ENCODE measurements at regions not wholly inside any gene's neighbourhood (a gene's known extent, or its start where the extent isn't known, plus 50 kb on each side); places are given as distances from the start of the nearest gene placed in this dataset.
"Not testable (repeated sequence)": the region's sequence is repeated elsewhere in the genome, so short reads cannot be mapped to it uniquely, and the experiment has no call there.

GRCh38 chr17:14733376-14733775, 432.5 kb downstream of the HS3ST3B1 start:
- in situ Hi-C loops (cut with HindIII; ENCODE audit: low pct_ligation_motif_present, low sequenced_read_pairs) = no loop called here
- TF ChIP-seq, protein P1, sequence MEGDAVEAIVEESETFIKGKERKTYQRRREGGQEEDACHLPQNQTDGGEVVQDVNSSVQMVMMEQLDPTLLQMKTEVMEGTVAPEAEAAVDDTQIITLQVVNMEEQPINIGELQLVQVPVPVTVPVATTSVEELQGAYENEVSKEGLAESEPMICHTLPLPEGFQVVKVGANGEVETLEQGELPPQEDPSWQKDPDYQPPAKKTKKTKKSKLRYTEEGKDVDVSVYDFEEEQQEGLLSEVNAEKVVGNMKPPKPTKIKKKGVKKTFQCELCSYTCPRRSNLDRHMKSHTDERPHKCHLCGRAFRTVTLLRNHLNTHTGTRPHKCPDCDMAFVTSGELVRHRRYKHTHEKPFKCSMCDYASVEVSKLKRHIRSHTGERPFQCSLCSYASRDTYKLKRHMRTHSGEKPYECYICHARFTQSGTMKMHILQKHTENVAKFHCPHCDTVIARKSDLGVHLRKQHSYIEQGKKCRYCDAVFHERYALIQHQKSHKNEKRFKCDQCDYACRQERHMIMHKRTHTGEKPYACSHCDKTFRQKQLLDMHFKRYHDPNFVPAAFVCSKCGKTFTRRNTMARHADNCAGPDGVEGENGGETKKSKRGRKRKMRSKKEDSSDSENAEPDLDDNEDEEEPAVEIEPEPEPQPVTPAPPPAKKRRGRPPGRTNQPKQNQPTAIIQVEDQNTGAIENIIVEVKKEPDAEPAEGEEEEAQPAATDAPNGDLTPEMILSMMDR (IDR thresholded peaks at IDR 0.05; ENCODE audit: low read depth, low read length, missing control alignments) = no peak

GRCh38 chr17:14732211-14732610, 431.3 kb downstream of the HS3ST3B1 start:
- DNase-seq = no peak
- Histone ChIP-seq H3K36me3 (replicated peaks) (no peaks in the 10 kb centered on the region), H3K27ac (no peak overlapping the region), H3K4me3 (ENCODE audit: low read depth, low read length) (no peak overlapping the region), H3K27me3 (replicated peaks) (no peaks in the 10 kb centered on the region)
- TF ChIP-seq, protein P1 (IDR thresholded peaks at IDR 0.05; ENCODE audit: low read depth, low read length, missing control alignments) = no peak
- in situ Hi-C loops (cut with HindIII; ENCODE audit: low pct_ligation_motif_present, low sequenced_read_pairs) = no loop called here

More at GRCh38 chr17:14733376-14733775, 432.5 kb downstream of the HS3ST3B1 start:
- H3K36me3 ChIP-seq (replicated peaks) = no peaks in the 10 kb centered on the region
- H3K4me3 ChIP-seq (ENCODE audit: low read depth, low read length) = no peak overlapping the region
- DNase-seq = no peak
- no peak overlapping the region for H3K27ac ChIP-seq
- no peaks in the 10 kb centered on the region for H3K27me3 ChIP-seq (replicated peaks)

GRCh38 chr17:14731591-14731990, 430.7 kb downstream of the HS3ST3B1 start:
- no peaks in the 10 kb centered on the region for H3K27me3 ChIP-seq (replicated peaks)
- in situ Hi-C loops (cut with HindIII; ENCODE audit: low pct_ligation_motif_present, low sequenced_read_pairs) = no loop called here
- DNase-seq = no peak
- TF ChIP-seq, protein P1 (IDR thresholded peaks at IDR 0.05; ENCODE audit: low read depth, low read length, missing control alignments) = no peak
- no peak overlapping the region for H3K4me3 ChIP-seq (ENCODE audit: low read depth, low read length)
- no peaks in the 10 kb centered on the region for H3K36me3 ChIP-seq (replicated peaks)
- no peak overlapping the region for H3K27ac ChIP-seq

- in situ Hi-C loops (cut with HindIII; ENCODE audit: low pct_ligation_motif_present, low sequenced_read_pairs) = no loop called here
- H3K27me3 ChIP-seq (replicated peaks) = no peaks in the 10 kb centered on the region
- no peak for DNase-seq
- no peak overlapping the region for H3K4me3 ChIP-seq (ENCODE audit: low read depth, low read length)
- H3K36me3 ChIP-seq (replicated peaks) = no peaks in the 10 kb centered on the region
- TF ChIP-seq, protein P1 (IDR thresholded peaks at IDR 0.05; ENCODE audit: low read depth, low read length, missing control alignments) = no peak
- no peak overlapping the region for H3K27ac ChIP-seq
These were observed 429.9 kb downstream of the HS3ST3B1 start for GRCh38 chr17:14730821-14731220.

GRCh38 chr17:14725729-14726128, 424.8 kb downstream of the HS3ST3B1 start:
- no peak overlapping the region for H3K27ac ChIP-seq
- no peaks in the 10 kb centered on the region for H3K36me3 ChIP-seq (replicated peaks)
- DNase-seq = no peak
- no peak overlapping the region for H3K4me3 ChIP-seq (ENCODE audit: low read depth, low read length)
- TF ChIP-seq, protein P1 (IDR thresholded peaks at IDR 0.05; ENCODE audit: low read depth, low read length, missing control alignments) = no peak
- no peaks in the 10 kb centered on the region for H3K27me3 ChIP-seq (replicated peaks)
- in situ Hi-C loops (cut with HindIII; ENCODE audit: low pct_ligation_motif_present, low sequenced_read_pairs) = no loop called here

DNA sequence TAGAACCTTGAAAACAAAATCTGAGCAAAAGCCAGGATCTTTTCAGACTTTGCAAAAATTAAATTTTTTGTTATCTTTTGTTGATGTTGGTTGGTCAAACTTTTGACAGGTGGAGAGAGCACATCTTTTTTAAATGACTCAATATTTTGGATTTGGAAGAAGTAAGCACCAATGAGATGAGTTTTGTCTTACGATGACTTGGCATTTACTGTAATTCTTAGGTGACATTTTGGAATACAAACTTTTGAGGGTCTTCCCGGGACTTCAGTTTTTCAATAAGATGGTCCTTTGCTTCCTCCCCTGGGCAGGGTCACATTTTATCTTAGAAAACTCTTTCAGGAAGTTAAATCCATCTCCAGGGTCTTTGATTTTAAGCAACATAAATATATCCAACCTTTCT, 423.9 kb downstream of the HS3ST3B1 start:
- Histone ChIP-seq H3K4me3 (ENCODE audit: low read depth, low read length) (no peak overlapping the region), H3K36me3 (replicated peaks) (no peaks in the 10 kb centered on the region), H3K27ac (no peak overlapping the region), H3K27me3 (replicated peaks) (no peaks in the 10 kb centered on the region)
- no peak for DNase-seq
- TF ChIP-seq, protein P1 (IDR thresholded peaks at IDR 0.05; ENCODE audit: low read depth, low read length, missing control alignments) = no peak
- in situ Hi-C loops (cut with HindIII; ENCODE audit: low pct_ligation_motif_present, low sequenced_read_pairs) = no loop called here

GRCh38 chr17:14723349-14723748, 422.5 kb downstream of the HS3ST3B1 start:
- H3K27me3 ChIP-seq (replicated peaks); H3K4me3 ChIP-seq (ENCODE audit: low read depth, low read length); H3K27ac ChIP-seq; DNase-seq; H3K36me3 ChIP-seq (replicated peaks); in situ Hi-C loops (cut with HindIII; ENCODE audit: low pct_ligation_motif_present, low sequenced_read_pairs): not testable (repeated sequence)
